PC-9 (cell line): ENCODE measurements at regions not wholly inside any gene's neighbourhood (a gene's known extent, or its start where the extent isn't known, plus 50 kb on each side); places are given as distances from the start of the nearest gene placed in this dataset.

Experiments
- BruUV-seq: library from RNA; stranded (reverse); fragments of 400-500 nt; replicated peaks from 2 replicates; lab custom pipeline; 2021; lab: Mats Ljungman, UMichigan
- CTCF ChIA-PET: fragments of 300-600 bp; sonication (Branson Sonifier 250); formaldehyde crosslinking; loops from one replicate; lab custom pipeline; 2022; ENCODE audit warnings: antibody characterized with exemption; lab: Charles Lee
- POLR2A ChIA-PET: fragments of 300-600 bp; sonication (Branson Sonifier 250); formaldehyde crosslinking; loops from one replicate; lab custom pipeline; 2022; ENCODE audit warnings: antibody characterized with exemption; ENCODE audit not compliant: unreplicated experiment; lab: Charles Lee
- DNase-seq, 2 experiments: peaks; one replicate each; pipeline versions ENCODE4 v3.0.0 to v3.0.0-alpha.2; 2015 to 2022; ENCODE audit warnings: mixed read lengths in 1 of 2
- H2AFZ ChIP-seq: fragments of 200-600 bp; sonication (generic); 2 replicates; pipeline ENCODE4 v1.8.1; 2017; ENCODE audit warnings: antibody characterized with exemption
- H3F3A ChIP-seq: fragments of 200-600 bp; sonication (generic); 2 replicates; pipeline ENCODE4 v1.8.1; 2017; ENCODE audit warnings: antibody characterized with exemption, mild to moderate bottlenecking, low read depth; ENCODE audit not compliant: insufficient read depth
- H3K27ac ChIP-seq: fragments of 200-600 bp; sonication (generic); 2 replicates; pipeline ENCODE4 v1.6.1; 2016; ENCODE audit warnings: mixed run types
- H3K27me3 ChIP-seq: fragments of 200-600 bp; sonication (generic); 2 replicates; pipeline ENCODE4 v1.6.1; 2016; ENCODE audit warnings: low read depth, mixed run types; ENCODE audit not compliant: insufficient read depth
- H3K36me3 ChIP-seq: fragments of 200-600 bp; sonication (generic); 2 replicates; pipeline ENCODE4 v1.6.1; 2016; ENCODE audit warnings: low read depth, mixed run types
- H3K4me1 ChIP-seq: fragments of 200-600 bp; sonication (generic); replicated peaks from 2 replicates; pipeline ENCODE4 v1.6.1; 2016; ENCODE audit warnings: mixed run types; ENCODE audit not compliant: insufficient read depth
- H3K4me2 ChIP-seq: fragments of 200-600 bp; sonication (generic); 2 replicates; pipeline ENCODE4 v1.6.1; 2017; ENCODE audit warnings: mixed run types
- H3K4me3 ChIP-seq: fragments of 200-600 bp; sonication (generic); 2 replicates; pipeline ENCODE4 v1.6.1; 2016; ENCODE audit warnings: mixed run types
- H3K79me2 ChIP-seq: fragments of 200-600 bp; sonication (generic); 2 replicates; pipeline ENCODE4 v1.6.1; 2017; ENCODE audit warnings: low read depth, mixed run types
- H3K9me2 ChIP-seq: fragments of 200-600 bp; sonication (generic); 2 replicates; pipeline ENCODE4 v1.8.1; 2017; ENCODE audit warnings: mild to moderate bottlenecking; ENCODE audit not compliant: insufficient read depth
- H3K9me3 ChIP-seq: fragments of 200-600 bp; sonication (generic); 2 replicates; pipeline ENCODE4 v1.8.1; 2016; ENCODE audit warnings: low read depth; ENCODE audit not compliant: insufficient read depth
- H4K20me1 ChIP-seq: fragments of 200-600 bp; sonication (generic); 2 replicates; pipeline ENCODE4 v1.8.1; 2017; ENCODE audit not compliant: insufficient read depth
- EZH2 ChIP-seq: fragments of 200-600 bp; sonication (generic); IDR thresholded peaks from 2 replicates; pipeline ENCODE4 v1.8.0; 2017; ENCODE audit warnings: antibody characterized with exemption, low read depth
- intact Hi-C: fragments of 100-400 bp; cut with micrococcal nuclease; formaldehyde crosslinking; loops from one replicate; pipeline ENCODE4 v1.10.0; 2022; ENCODE audit not compliant: unreplicated experiment
- TF ChIP-seq, protein P1 (sequence below): fragments of 200-600 bp; sonication (generic); conservative IDR thresholded peaks from 2 replicates; pipeline ENCODE4 v1.6.1; 2017; ENCODE audit warnings: mixed run types, antibody characterized with exemption, mild to moderate bottlenecking, moderate library complexity

DNA sequence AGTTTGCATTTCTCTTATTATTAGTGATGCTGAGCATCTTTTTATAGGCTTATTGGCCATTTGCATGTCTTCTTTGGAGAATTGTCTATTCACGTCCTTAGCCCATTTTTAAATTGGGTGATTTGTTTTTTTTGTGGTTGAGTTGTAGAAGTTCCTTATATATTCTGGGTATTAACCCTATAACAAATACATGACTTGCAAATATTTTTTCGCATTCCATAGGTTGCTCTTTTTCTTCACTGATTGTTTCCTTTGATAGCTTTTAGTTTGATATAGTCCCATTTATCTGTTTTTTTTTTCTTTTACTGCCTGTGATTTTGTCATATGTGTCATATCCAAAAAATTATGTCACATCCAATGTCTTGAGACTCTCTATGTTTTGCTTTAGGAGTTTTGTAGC, 243.6 kb downstream of the GPD2 start:
- Histone ChIP-seq H2AFZ (no peak overlapping the region), H3K79me2 (no peaks in the 10 kb centered on the region), H3K4me3 (no peak overlapping the region), H3K27ac (no peak overlapping the region), H3K4me2 (no peak overlapping the region), H3F3A (no peaks in the 10 kb centered on the region), H3K4me1 (no peaks in the 10 kb centered on the region), H3K9me2 (no peaks in the 10 kb centered on the region), H3K36me3 (no peaks in the 10 kb centered on the region), H4K20me1 (no peaks in the 10 kb centered on the region), H3K27me3 (no peaks in the 10 kb centered on the region), H3K9me3 (no peaks in the 10 kb centered on the region)
- no peak for TF ChIP-seq EZH2
- TF ChIP-seq, protein P1, sequence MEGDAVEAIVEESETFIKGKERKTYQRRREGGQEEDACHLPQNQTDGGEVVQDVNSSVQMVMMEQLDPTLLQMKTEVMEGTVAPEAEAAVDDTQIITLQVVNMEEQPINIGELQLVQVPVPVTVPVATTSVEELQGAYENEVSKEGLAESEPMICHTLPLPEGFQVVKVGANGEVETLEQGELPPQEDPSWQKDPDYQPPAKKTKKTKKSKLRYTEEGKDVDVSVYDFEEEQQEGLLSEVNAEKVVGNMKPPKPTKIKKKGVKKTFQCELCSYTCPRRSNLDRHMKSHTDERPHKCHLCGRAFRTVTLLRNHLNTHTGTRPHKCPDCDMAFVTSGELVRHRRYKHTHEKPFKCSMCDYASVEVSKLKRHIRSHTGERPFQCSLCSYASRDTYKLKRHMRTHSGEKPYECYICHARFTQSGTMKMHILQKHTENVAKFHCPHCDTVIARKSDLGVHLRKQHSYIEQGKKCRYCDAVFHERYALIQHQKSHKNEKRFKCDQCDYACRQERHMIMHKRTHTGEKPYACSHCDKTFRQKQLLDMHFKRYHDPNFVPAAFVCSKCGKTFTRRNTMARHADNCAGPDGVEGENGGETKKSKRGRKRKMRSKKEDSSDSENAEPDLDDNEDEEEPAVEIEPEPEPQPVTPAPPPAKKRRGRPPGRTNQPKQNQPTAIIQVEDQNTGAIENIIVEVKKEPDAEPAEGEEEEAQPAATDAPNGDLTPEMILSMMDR, result no peak
- ChIA-PET CTCF (no interaction called here), POLR2A (no interaction called here)
- no peak for DNase-seq
- intact Hi-C loops, result no loop called here
- no TSS peak for BruUV-seq

DNA sequence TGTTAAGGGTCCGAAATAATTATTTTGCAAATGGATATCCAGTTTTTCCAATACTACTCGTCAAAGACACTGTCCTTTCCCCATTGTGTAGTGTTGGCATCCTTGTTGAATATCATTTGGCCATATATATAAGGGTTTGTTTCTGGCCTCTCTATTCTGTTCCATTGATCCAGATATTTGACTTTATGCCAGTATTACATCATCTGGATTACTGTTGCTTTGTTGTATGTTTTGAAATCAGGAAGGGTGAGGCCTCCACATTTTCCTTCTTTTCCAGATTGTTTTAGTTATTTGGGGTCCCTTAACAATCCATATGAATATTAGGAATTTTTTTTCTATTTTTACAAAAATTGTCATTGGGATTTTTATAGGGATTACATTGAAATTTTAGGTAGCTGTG, 244.1 kb downstream of the GPD2 start:
- Histone ChIP-seq H3K27ac (no peak overlapping the region), H3K27me3 (no peaks in the 10 kb centered on the region), H4K20me1 (no peaks in the 10 kb centered on the region), H3K4me3 (no peak overlapping the region), H3K79me2 (no peaks in the 10 kb centered on the region), H3K36me3 (no peaks in the 10 kb centered on the region), H3K4me1 (no peaks in the 10 kb centered on the region), H2AFZ (no peak overlapping the region), H3K9me3 (no peaks in the 10 kb centered on the region), H3K4me2 (no peak overlapping the region), H3K9me2 (no peaks in the 10 kb centered on the region), H3F3A (no peaks in the 10 kb centered on the region)
- CTCF ChIA-PET, result no interaction called here
- BruUV-seq, result no TSS peak
- POLR2A ChIA-PET, result no interaction called here
- intact Hi-C loops, result no loop called here
- DNase-seq, result no peak
- TF ChIP-seq, protein P1, result no peak
- TF ChIP-seq EZH2, result no peak

DNA sequence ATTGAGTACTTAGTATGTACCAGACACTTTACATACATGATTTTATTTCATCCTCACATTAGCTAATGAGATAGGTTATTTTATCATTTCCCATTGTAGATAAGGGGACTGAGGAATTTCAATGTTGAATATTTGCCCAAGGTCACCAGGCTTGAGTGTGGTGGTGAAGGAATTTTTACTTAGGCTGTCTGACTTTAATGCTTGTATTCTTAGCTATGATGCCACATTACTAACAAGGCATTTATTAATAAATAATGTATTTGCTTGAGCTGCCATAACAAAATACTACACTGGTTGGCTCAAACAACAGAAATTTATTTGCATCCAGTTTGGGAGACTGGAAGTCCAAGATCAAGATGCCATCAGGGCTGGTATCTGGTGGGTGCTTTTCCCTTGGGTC, 250.9 kb downstream of the GPD2 start:
- Histone ChIP-seq H2AFZ (no peak overlapping the region), H3K79me2 (no peaks in the 10 kb centered on the region), H3K4me1 (no peaks in the 10 kb centered on the region), H3F3A (no peaks in the 10 kb centered on the region), H3K4me2 (no peak overlapping the region), H3K27me3 (no peaks in the 10 kb centered on the region), H3K4me3 (no peak overlapping the region), H4K20me1 (no peaks in the 10 kb centered on the region), H3K9me3 (no peaks in the 10 kb centered on the region), H3K27ac (no peak overlapping the region), H3K36me3 (no peaks in the 10 kb centered on the region), H3K9me2 (no peaks in the 10 kb centered on the region)
- TF ChIP-seq EZH2, result no peak
- TF ChIP-seq, protein P1, result no peak
- POLR2A ChIA-PET, result no interaction called here
- BruUV-seq, result no TSS peak
- intact Hi-C loops, result no loop called here
- CTCF ChIA-PET, result no interaction called here
- DNase-seq, result no peak
